ENCODE measurements at regions not wholly inside any gene's neighbourhood (a gene's known extent, or its start where the extent isn't known, plus 50 kb on each side); places are given as distances from the start of the nearest gene placed in this dataset.

GRCh38 chr18:29241199-29241598, 1064.3 kb upstream of the CDH2 start:
- DNase-seq (ENCODE audit: low spot score), result no peak

- no peak for DNase-seq (ENCODE audit: low spot score)
Observed at GRCh38 chr18:29234751-29235150, 1057.8 kb upstream of the CDH2 start.

GRCh38 chr18:29226213-29226612, 1049.3 kb upstream of the CDH2 start:
- no peak for DNase-seq (ENCODE audit: low spot score)

- DNase-seq (ENCODE audit: low spot score), result no peak
Observed at GRCh38 chr18:29225351-29225750, 1048.4 kb upstream of the CDH2 start.

GRCh38 chr18:29218091-29218490, 1041.2 kb upstream of the CDH2 start:
- no peak for DNase-seq (ENCODE audit: low spot score)

- no peak for DNase-seq (ENCODE audit: low spot score)
Observed at GRCh38 chr18:29217124-29217915, 1040.4 kb upstream of the CDH2 start.

GRCh38 chr18:29198834-29199233, 1021.9 kb upstream of the CDH2 start:
- no peak for DNase-seq (ENCODE audit: low spot score)

- DNase-seq (ENCODE audit: low spot score), result no peak
Observed at GRCh38 chr18:29196307-29196706, 1019.4 kb upstream of the CDH2 start.

- peak; percentile 39 for DNase-seq (ENCODE audit: low spot score)
Observed at GRCh38 chr18:29191263-29191662, 1014.3 kb upstream of the CDH2 start.

GRCh38 chr18:29188760-29189159, 1011.8 kb upstream of the CDH2 start:
- DNase-seq (ENCODE audit: low spot score), result no peak

GRCh38 chr18:29185801-29186200, 1008.9 kb upstream of the CDH2 start:
- no peak for DNase-seq (ENCODE audit: low spot score)

- no peak for DNase-seq (ENCODE audit: low spot score)
Observed at GRCh38 chr18:29184654-29185053, 1007.7 kb upstream of the CDH2 start.

GRCh38 chr18:29181151-29181901, 1004.4 kb upstream of the CDH2 start:
- peak; percentile 12 for DNase-seq (ENCODE audit: low spot score)

GRCh38 chr18:29176681-29177080, 999.8 kb upstream of the CDH2 start:
- DNase-seq (ENCODE audit: low spot score), result no peak

GRCh38 chr18:29174891-29175290, 998.0 kb upstream of the CDH2 start:
- no peak for DNase-seq (ENCODE audit: low spot score)

- no peak for DNase-seq (ENCODE audit: low spot score)
Observed at GRCh38 chr18:29172756-29173067, 995.8 kb upstream of the CDH2 start.

- no peak for DNase-seq (ENCODE audit: low spot score)
Observed at GRCh38 chr18:29171892-29172755, 995.2 kb upstream of the CDH2 start.

GRCh38 chr18:29169599-29169998, 992.7 kb upstream of the CDH2 start:
- DNase-seq (ENCODE audit: low spot score), result no peak

- DNase-seq (ENCODE audit: low spot score), result peak; percentile 87
Observed at GRCh38 chr18:29164993-29165599, 988.2 kb upstream of the CDH2 start.

- peak; percentile 95 for DNase-seq (ENCODE audit: low spot score)
Observed at GRCh38 chr18:29164020-29164706, 987.2 kb upstream of the CDH2 start.

GRCh38 chr18:29163596-29163995, 986.7 kb upstream of the CDH2 start:
- DNase-seq (ENCODE audit: low spot score), result no peak

GRCh38 chr18:29161429-29161828, 984.5 kb upstream of the CDH2 start:
- no peak for DNase-seq (ENCODE audit: low spot score)

All from RKO (cell line).